ENCODE measurements at regions not wholly inside any gene's neighbourhood (a gene's known extent, or its start where the extent isn't known, plus 50 kb on each side); places are given as distances from the start of the nearest gene placed in this dataset.
"Not testable (repeated sequence)": the region's sequence is repeated elsewhere in the genome, so short reads cannot be mapped to it uniquely, and the experiment has no call there.

GRCh38 chr22:49694462-49695260, 133.0 kb downstream of the BRD1 start:
- no peak for DNase-seq

- no peak for DNase-seq
Observed at GRCh38 chr22:49693848-49694247, 133.8 kb downstream of the BRD1 start.

GRCh38 chr22:49693416-49693815, 134.3 kb downstream of the BRD1 start:
- DNase-seq = no peak

GRCh38 chr22:49692499-49693225, 135.0 kb downstream of the BRD1 start:
- no peak for DNase-seq

GRCh38 chr22:49691256-49691655, 136.4 kb downstream of the BRD1 start:
- no peak for DNase-seq

- DNase-seq = no peak
Observed at GRCh38 chr22:49690454-49690853, 137.2 kb downstream of the BRD1 start.

- no peak for DNase-seq
Observed at GRCh38 chr22:49689858-49690257, 137.8 kb downstream of the BRD1 start.

GRCh38 chr22:49689255-49689770, 138.4 kb downstream of the BRD1 start:
- no peak for DNase-seq

- DNase-seq = no peak
Observed at GRCh38 chr22:49688516-49689254, 139.0 kb downstream of the BRD1 start.

- no peak for DNase-seq
Observed at GRCh38 chr22:49687786-49688515, 139.7 kb downstream of the BRD1 start.

- DNase-seq = no peak
Observed at GRCh38 chr22:49687333-49687732, 140.3 kb downstream of the BRD1 start.

GRCh38 chr22:49686495-49687219, 141.0 kb downstream of the BRD1 start:
- DNase-seq = no peak

- no peak for DNase-seq
Observed at GRCh38 chr22:49685686-49686085, 142.0 kb downstream of the BRD1 start.

GRCh38 chr22:49685116-49685515, 142.6 kb downstream of the BRD1 start:
- no peak for DNase-seq

- no peak for DNase-seq
Observed at GRCh38 chr22:49683032-49683431, 144.6 kb downstream of the BRD1 start.

GRCh38 chr22:49680819-49681218, 146.9 kb downstream of the BRD1 start:
- not testable (repeated sequence) for DNase-seq

- DNase-seq = no peak
Observed at GRCh38 chr22:49678842-49679170, 148.9 kb downstream of the BRD1 start.

GRCh38 chr22:49678137-49678841, 149.4 kb downstream of the BRD1 start:
- no peak for DNase-seq

GRCh38 chr22:49677495-49677889, 150.2 kb downstream of the BRD1 start:
- DNase-seq = no peak

GRCh38 chr22:49676783-49677494, 150.7 kb downstream of the BRD1 start:
- no peak for DNase-seq

GRCh38 chr22:49676230-49676629, 151.4 kb downstream of the BRD1 start:
- no peak for DNase-seq
